Esophagus squamous epithelium (tissue), 5 donors: ENCODE measurements at regions not wholly inside any gene's neighbourhood (a gene's known extent, or its start where the extent isn't known, plus 50 kb on each side); places are given as distances from the start of the nearest gene placed in this dataset.
"Not testable (repeated sequence)": the region's sequence is repeated elsewhere in the genome, so short reads cannot be mapped to it uniquely, and the experiment has no call there.

ENCODE experiments used
- DNase-seq: peaks from one replicate; lab custom pipeline; 2025; lab: John Stamatoyannopoulos, UW
- H3K27ac ChIP-seq, 4 donors: fragments of 200-600 bp; sonication (generic); one replicate each; pipeline ENCODE4 v1.5.1; 2016 to 2019; ENCODE audit warnings: mild to moderate bottlenecking in 1 of 4
- H3K27me3 ChIP-seq, 4 donors: fragments of 200-600 bp; sonication (generic); 1 replicate in 3 of 4; 2 replicates in 1 of 4; pipeline versions ENCODE4 v1.5.1 to v1.6.0; 2017 to 2021; ENCODE audit warnings: antibody characterized with exemption in 1 of 4
- H3K36me3 ChIP-seq, 3 donors: fragments of 200-600 bp; sonication (generic); one replicate each; pipeline ENCODE4 v1.5.1; 2016 to 2019
- H3K4me1 ChIP-seq, 3 donors: fragments of 200-600 bp; sonication (generic); one replicate each; pipeline ENCODE4 v1.5.1; 2017 to 2019
- H3K4me3 ChIP-seq, 4 donors: fragments of 200-600 bp; sonication (generic); 1 replicate in 3 of 4; 2 replicates in 1 of 4; pipeline ENCODE4 v1.5.1; 2016 to 2019; ENCODE audit warnings: mild to moderate bottlenecking in 2 of 4, moderate library complexity in 1 of 4
- H3K9me3 ChIP-seq, 3 donors: fragments of 200-600 bp; sonication (generic); one replicate each; pipeline ENCODE4 v1.5.1; 2016 to 2019
- POLR2A ChIP-seq, 4 donors: fragments of 450-650 bp; IDR thresholded peaks; one replicate each; pipeline ENCODE4 v1.6.1; 2017; ENCODE audit warnings: antibody characterized with exemption in 4 of 4, mild to moderate bottlenecking in 4 of 4, moderate library complexity in 3 of 4
- WGBS, 2 donors: methylation state at CpG; one replicate each; pipeline ENCODE4 v1.1.5; 2018; 5-methylcytosine and 5-hydroxymethylcytosine counted together
- intact Hi-C: fragments of 100-400 bp; cut with DNase I; formaldehyde crosslinking; loops from one replicate; pipeline ENCODE4 v1.15.0; 2022
- TF ChIP-seq, protein P1 (sequence below), 6 experiments: fragments of 450-650 bp in 4 of 6; fragments of 200-600 bp in 2 of 6; sonication (generic) in 2 of 6; IDR thresholded peaks; one replicate each; pipeline ENCODE4 v1.5.1; 2016 to 2019; ENCODE audit warnings: antibody characterized with exemption in 6 of 6, mild to moderate bottlenecking in 4 of 6, moderate library complexity in 4 of 6
- donor health status: DM: yes; HTN: yes; CAD: no.

DNA sequence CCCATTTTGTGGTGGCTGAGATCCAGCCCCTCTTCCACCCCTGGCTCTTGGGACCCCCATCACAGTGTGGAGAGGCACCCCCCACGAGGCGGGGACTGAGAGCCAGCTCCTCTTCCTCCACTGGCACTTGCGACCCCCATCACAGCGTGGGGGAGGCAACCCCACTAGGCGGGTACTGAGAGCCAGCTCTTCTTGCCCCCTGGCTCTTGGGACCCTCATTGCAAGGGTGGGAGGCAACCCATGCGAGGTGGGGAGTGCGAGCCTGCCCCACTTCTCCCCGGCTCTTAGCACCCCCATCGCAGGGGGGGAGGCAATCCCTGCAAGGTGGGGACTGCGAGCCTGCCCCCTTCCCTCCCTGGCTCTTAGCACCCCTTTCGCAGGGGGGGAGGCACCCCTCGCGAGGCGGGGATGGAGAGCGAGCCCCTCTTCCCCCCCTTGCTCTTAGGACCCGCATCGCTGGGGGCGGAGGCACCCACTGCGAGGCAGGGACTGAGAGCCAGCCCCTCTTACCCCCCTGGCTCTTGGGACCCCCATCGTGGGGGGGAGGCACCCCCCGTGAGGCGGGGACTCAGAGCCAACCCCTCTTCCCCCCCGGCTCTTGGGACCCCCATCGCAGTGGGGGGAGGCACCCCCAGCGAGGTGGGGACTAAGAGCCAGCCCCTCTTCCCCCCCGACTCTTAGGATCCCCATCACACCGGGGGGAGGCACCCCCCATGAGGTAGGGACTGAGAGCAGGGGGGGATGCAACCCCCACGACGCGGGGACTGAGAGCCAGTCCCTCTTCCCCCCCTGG, 364.6 kb upstream of the SPRY2 start:
- no peak for TF ChIP-seq POLR2A (IDR thresholded peaks at IDR 0.05)
- TF ChIP-seq, protein P1, sequence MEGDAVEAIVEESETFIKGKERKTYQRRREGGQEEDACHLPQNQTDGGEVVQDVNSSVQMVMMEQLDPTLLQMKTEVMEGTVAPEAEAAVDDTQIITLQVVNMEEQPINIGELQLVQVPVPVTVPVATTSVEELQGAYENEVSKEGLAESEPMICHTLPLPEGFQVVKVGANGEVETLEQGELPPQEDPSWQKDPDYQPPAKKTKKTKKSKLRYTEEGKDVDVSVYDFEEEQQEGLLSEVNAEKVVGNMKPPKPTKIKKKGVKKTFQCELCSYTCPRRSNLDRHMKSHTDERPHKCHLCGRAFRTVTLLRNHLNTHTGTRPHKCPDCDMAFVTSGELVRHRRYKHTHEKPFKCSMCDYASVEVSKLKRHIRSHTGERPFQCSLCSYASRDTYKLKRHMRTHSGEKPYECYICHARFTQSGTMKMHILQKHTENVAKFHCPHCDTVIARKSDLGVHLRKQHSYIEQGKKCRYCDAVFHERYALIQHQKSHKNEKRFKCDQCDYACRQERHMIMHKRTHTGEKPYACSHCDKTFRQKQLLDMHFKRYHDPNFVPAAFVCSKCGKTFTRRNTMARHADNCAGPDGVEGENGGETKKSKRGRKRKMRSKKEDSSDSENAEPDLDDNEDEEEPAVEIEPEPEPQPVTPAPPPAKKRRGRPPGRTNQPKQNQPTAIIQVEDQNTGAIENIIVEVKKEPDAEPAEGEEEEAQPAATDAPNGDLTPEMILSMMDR (IDR thresholded peaks at IDR 0.05) = no peak
- no peak overlapping the region for H3K4me3 ChIP-seq
- no peaks in the 10 kb centered on the region for H3K4me1 ChIP-seq
- no peak for DNase-seq
- intact Hi-C loops = no loop called here
- 94 to 100% methylated on average over 1 to 6 of the region's 30 CpGs for WGBS, 2 donors
- no peaks in the 10 kb centered on the region for H3K36me3 ChIP-seq
- H3K9me3 ChIP-seq = peaks cover 0 to 12% (median 0%) of the 10 kb centered on the region in 3 donors
- H3K27ac ChIP-seq = no peak overlapping the region
- H3K27me3 ChIP-seq = no peaks in the 10 kb centered on the region

DNA sequence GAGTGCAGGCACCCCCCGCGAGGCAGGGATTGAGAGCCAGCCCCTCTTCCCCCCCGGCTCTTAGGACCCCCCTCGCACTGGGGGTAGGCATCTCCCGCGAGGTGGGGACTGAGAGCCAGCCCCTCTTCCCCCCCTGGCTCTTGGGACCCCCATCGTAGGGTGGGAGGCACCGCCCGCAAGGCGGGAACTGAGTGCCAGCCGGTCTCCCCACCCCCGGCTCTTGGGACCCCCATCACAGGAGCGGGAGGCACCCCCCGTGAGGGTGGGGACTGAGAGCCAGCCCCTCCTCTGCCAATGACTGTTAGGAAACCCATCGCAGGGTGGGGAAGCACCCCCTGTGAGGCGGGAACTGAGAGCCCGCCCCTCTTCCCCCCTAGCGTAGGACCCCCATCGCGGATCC, 363.4 kb upstream of the SPRY2 start:
- WGBS, 2 donors = no CpG with 5 or more reads among the region's 20 CpGs

DNA sequence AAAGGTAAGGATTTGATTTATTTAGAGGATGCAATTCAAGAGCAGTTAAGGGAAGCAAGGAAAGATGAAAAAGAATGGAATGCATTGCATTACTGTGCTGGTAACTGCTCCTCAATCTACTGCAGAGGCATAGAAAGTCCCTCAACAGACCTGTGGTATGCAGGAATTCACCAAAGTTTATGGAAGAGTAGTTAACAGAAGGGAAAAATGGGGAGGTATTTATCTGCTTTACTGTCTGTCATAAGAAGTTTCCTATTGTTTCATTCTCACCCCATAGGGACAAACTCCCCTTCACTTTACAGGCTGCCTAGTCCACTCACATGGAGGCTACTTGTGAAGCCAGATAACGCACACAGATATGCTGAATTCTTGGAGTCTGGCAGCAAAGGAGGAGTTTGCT, 354.9 kb upstream of the SPRY2 start:
- TF ChIP-seq POLR2A (IDR thresholded peaks at IDR 0.05) = no peak
- TF ChIP-seq, protein P1 (IDR thresholded peaks at IDR 0.05) = no peak
- H3K27ac ChIP-seq = no peak overlapping the region
- intact Hi-C loops = no loop called here
- H3K9me3 ChIP-seq = peaks cover 0 to 4% (median 0%) of the 10 kb centered on the region in 3 donors
- H3K4me3 ChIP-seq = no peak overlapping the region
- H3K4me1 ChIP-seq = no peaks in the 10 kb centered on the region
- no peak for DNase-seq
- H3K27me3 ChIP-seq = no peaks in the 10 kb centered on the region
- no peaks in the 10 kb centered on the region for H3K36me3 ChIP-seq
- 91 to 100% methylated on average over 1 of the region's 1 CpG for WGBS, 2 donors

More for the DNA sequence above, 363.4 kb upstream of the SPRY2 start:
- intact Hi-C loops = no loop called here
- Histone ChIP-seq H3K36me3 (no peaks in the 10 kb centered on the region), H3K4me1 (no peaks in the 10 kb centered on the region), H3K9me3 (peaks cover 0 to 12% (median 0%) of the 10 kb centered on the region in 3 donors), H3K4me3 (no peak overlapping the region), H3K27ac (no peak overlapping the region), H3K27me3 (no peaks in the 10 kb centered on the region)
- no peak for DNase-seq
- TF ChIP-seq POLR2A (IDR thresholded peaks at IDR 0.05) = no peak
- TF ChIP-seq, protein P1 (IDR thresholded peaks at IDR 0.05) = no peak

DNA sequence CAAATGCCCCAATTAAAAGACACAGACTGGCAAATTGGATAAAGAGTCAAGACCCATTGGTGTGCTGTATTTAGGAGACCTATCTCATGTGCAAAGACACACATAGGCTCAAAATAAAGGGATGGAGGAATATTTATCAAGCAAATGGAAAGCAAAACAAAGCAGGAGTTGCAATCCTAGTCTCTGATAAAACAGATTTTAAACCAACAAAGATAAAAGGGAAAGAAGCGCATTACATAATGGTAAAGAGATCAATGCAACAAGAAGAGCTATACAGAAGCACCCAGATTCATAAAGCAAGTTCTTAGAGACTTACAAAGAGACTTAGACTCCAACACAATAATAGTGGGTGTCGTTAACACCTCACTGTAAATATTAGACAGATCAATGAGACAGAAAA, 350.9 kb upstream of the SPRY2 start:
- H3K27ac ChIP-seq = not testable (repeated sequence)

DNA sequence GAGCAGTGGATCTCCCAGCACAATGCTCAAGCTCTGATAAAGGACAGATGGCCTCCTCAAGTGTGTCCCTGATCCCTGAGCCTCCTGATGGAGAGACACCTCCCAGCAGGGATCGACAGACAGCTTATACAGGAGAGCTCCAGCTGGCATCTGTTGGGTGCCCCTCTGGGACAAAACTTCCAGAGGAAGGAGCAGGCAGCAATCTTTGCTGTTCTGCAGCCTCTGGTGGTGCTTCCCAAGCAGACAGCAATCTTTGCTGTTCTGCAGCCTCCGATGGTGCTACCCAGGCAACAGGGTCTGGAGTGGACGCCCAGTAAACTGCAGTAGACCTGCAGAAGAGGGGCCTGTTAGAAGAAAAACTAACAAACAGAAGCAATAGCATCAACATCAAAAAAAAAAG, 349.3 kb upstream of the SPRY2 start:
- Histone ChIP-seq H3K27ac (no peak overlapping the region), H3K4me3 (no peak overlapping the region), H3K36me3 (no peaks in the 10 kb centered on the region), H3K27me3 (no peaks in the 10 kb centered on the region), H3K4me1 (no peaks in the 10 kb centered on the region), H3K9me3 (peaks cover 0 to 4% (median 0%) of the 10 kb centered on the region in 3 donors)
- TF ChIP-seq, protein P1 (IDR thresholded peaks at IDR 0.05) = no peak
- TF ChIP-seq POLR2A (IDR thresholded peaks at IDR 0.05) = no peak
- no peak for DNase-seq
- WGBS, 2 donors = 81 to 100% methylated on average over 1 to 3 of the region's 3 CpGs
- intact Hi-C loops = no loop called here

More for the DNA sequence above, 350.9 kb upstream of the SPRY2 start:
- H3K4me1 ChIP-seq, H3K9me3 ChIP-seq, DNase-seq, H3K4me3 ChIP-seq, H3K27me3 ChIP-seq, intact Hi-C loops, H3K36me3 ChIP-seq: not testable (repeated sequence)
- 62 to 89% methylated on average over 2 of the region's 2 CpGs for WGBS, 2 donors
